ENCODE measurements at regions not wholly inside any gene's neighbourhood (a gene's known extent, or its start where the extent isn't known, plus 50 kb on each side); places are given as distances from the start of the nearest gene placed in this dataset.
"Not testable (repeated sequence)": the region's sequence is repeated elsewhere in the genome, so short reads cannot be mapped to it uniquely, and the experiment has no call there.

DNA sequence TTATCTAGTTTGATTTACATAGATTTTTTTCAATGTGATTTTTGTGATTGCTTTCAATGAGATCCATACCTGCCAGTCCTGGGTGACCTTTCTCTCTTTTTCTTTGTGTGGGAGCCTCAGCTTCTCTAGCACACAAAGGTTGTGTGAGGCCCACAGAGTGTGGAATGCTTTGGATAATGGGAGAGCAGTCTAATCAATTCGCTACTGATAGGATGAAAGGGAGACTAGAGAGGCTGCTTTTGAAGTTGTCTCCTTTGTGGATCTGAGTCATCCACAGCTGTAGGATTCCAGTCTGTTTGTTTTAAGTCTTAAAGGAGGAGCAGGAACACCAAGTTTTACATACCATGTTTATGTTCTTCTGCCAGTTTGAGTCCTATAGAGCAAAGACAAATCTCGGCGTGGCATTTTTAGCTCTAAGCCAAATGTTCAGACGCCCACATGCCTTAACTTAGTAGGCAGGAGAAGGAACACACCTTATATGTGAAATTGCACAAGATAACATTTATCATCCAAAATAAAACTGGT, 330.0 kb downstream of the ARL4A start:
- H3K36me3 ChIP-seq (replicated peaks in 1 of 2) = no peaks in the 10 kb centered on the region
- 40 to 68% (median 58%) methylated on average over 4 of the region's 4 CpGs for WGBS, 4 donors
- H3K27ac ChIP-seq = no peak overlapping the region
- no peak for TF ChIP-seq POLR2A (IDR thresholded peaks at IDR 0.05)
- TF ChIP-seq, protein P1, sequence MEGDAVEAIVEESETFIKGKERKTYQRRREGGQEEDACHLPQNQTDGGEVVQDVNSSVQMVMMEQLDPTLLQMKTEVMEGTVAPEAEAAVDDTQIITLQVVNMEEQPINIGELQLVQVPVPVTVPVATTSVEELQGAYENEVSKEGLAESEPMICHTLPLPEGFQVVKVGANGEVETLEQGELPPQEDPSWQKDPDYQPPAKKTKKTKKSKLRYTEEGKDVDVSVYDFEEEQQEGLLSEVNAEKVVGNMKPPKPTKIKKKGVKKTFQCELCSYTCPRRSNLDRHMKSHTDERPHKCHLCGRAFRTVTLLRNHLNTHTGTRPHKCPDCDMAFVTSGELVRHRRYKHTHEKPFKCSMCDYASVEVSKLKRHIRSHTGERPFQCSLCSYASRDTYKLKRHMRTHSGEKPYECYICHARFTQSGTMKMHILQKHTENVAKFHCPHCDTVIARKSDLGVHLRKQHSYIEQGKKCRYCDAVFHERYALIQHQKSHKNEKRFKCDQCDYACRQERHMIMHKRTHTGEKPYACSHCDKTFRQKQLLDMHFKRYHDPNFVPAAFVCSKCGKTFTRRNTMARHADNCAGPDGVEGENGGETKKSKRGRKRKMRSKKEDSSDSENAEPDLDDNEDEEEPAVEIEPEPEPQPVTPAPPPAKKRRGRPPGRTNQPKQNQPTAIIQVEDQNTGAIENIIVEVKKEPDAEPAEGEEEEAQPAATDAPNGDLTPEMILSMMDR (IDR thresholded peaks at IDR 0.05) = no peak
- H3K9me3 ChIP-seq (replicated peaks in 1 of 3) = no peaks in the 10 kb centered on the region
- H3K4me3 ChIP-seq = no peak overlapping the region
- no peaks in the 10 kb centered on the region for H3K27me3 ChIP-seq
- H3K4me1 ChIP-seq (replicated peaks in 1 of 2) = no peaks in the 10 kb centered on the region
- intact Hi-C loops (cut with DNase I) = no loop called here
- DNase-seq = no peak

DNA sequence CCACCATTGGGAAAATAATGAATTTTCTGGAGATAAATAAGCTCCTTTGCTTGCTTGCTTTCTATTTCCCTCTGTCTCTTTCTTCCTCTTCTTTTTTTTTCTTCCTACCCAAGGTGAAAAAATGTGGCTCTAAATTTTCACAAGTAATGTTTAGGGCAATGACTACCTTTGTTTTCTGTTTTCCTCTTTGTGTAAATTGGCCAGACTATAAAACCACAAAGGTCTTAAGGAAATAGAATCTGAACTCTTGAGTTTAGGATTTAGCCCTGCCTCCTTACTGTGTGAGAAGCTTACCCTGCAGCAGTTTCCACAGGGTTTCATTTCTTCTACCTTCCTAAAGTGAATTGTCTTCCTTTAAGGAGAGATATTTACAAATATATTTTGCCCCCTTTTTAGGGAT, 330.4 kb downstream of the ARL4A start:
- Histone ChIP-seq H3K36me3 (replicated peaks in 1 of 2) (no peaks in the 10 kb centered on the region), H3K4me1 (replicated peaks in 1 of 2) (no peaks in the 10 kb centered on the region), H3K27ac (no peak overlapping the region), H3K27me3 (no peaks in the 10 kb centered on the region), H3K9me3 (replicated peaks in 1 of 3) (no peaks in the 10 kb centered on the region), H3K4me3 (no peak overlapping the region)
- intact Hi-C loops (cut with DNase I) = no loop called here
- no peak for DNase-seq
- TF ChIP-seq POLR2A (IDR thresholded peaks at IDR 0.05) = no peak
- TF ChIP-seq, protein P1 (IDR thresholded peaks at IDR 0.05) = no peak

DNA sequence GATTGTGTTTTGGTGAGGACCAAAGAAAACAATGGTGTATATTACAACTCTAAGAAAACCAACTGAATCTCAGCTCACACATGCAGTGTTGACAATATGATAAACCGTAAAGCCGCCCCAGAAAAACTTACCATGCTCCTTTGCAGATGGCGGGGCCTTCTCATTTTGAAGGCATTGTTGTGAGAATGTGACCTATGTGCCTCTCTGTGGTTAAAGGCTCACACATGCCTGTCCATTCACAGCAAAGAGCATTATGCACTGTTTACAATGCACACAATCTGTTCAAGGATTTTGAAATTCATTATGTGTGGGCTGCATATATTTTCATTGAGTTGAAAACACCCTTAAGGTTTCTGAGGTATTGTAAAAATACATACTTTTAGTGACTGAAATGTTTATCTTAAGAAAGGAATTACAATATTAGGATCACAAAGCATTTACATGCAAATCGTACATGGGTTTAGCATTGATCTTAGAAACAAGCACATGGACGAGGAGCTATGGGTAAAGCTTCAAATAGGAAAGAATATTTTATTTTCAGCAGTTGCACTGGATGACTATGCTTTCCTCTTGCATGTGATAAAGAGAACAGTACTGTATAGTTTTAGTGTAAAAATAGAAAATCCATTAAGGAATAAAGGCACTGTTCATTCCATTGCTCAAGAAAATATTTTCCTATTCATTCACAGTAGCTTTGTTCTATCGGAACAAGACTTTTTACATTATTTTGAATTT, 334.3 kb downstream of the ARL4A start:
- intact Hi-C loops (cut with DNase I) = no loop called here

DNA sequence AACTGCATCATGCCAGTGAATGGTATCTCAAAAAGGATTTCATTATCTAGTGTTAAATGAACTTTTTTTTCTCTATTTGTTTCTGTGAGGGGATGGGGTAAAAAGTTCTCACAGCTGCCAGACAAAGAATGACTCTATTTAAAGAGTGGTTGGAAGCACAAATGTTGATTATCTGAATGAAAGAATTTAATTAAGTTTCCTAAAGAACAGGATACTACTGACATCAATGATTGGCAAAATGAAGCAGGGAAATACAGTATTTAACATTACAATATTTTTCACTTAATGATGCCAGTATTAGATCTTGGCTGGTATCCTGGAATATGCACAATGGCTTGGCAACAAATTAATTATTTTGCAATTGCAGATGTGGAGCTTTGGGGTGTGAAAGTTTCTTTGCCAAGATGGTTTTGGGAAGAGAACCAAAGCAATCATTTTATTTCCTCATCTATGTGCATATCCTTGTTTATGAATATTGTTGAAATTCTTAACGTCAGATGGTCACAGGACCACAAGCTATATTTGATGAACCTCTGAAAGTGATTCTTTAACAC, 336.8 kb downstream of the ARL4A start:
- WGBS, 4 donors = 52 to 77% (median 69%) methylated on average over 1 of the region's 1 CpG
- no peak overlapping the region for H3K27ac ChIP-seq

More for the DNA sequence above, 334.3 kb downstream of the ARL4A start:
- no peak for DNase-seq
- Histone ChIP-seq H3K27me3 (no peaks in the 10 kb centered on the region), H3K4me3 (no peak overlapping the region), H3K9me3 (replicated peaks in 1 of 3) (no peaks in the 10 kb centered on the region), H3K36me3 (replicated peaks in 1 of 2) (no peaks in the 10 kb centered on the region), H3K27ac (no peak overlapping the region), H3K4me1 (replicated peaks in 1 of 2) (no peaks in the 10 kb centered on the region)
- no peak for TF ChIP-seq POLR2A (IDR thresholded peaks at IDR 0.05)
- TF ChIP-seq, protein P1 (IDR thresholded peaks at IDR 0.05) = no peak
- 82 to 88% (median 83%) methylated on average over 6 of the region's 6 CpGs for WGBS, 4 donors

DNA sequence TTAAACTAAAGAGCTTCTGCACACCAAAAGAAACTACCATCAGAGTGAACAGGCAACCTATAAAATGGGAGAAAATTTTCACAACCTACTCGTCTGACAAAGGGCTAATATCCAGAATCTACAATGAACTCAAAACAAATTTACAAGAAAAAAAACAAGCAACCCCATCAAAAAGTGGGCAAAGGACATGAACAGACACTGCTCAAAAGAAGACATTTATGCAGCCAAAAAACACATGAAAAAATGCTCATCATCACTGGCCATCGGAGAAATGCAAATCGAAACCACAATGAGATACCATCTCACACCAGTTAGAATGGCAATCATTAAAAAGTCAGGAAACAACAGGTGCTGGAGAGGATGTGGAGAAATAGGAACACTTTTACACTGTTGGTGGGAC, 337.6 kb downstream of the ARL4A start:
- H3K9me3 ChIP-seq (replicated peaks in 1 of 3); H3K4me3 ChIP-seq; DNase-seq; H3K27ac ChIP-seq; H3K27me3 ChIP-seq; H3K4me1 ChIP-seq (replicated peaks in 1 of 2); H3K36me3 ChIP-seq (replicated peaks in 1 of 2); intact Hi-C loops (cut with DNase I): not testable (repeated sequence)
- WGBS, 4 donors = 86 to 92% (median 88%) methylated on average over 3 of the region's 3 CpGs

More for the DNA sequence above, 336.8 kb downstream of the ARL4A start:
- Histone ChIP-seq H3K36me3 (replicated peaks in 1 of 2) (no peaks in the 10 kb centered on the region), H3K4me1 (replicated peaks in 1 of 2) (no peaks in the 10 kb centered on the region), H3K9me3 (replicated peaks in 1 of 3) (no peaks in the 10 kb centered on the region), H3K4me3 (no peak overlapping the region), H3K27me3 (no peaks in the 10 kb centered on the region)
- intact Hi-C loops (cut with DNase I) = no loop called here
- no peak for DNase-seq
- no peak for TF ChIP-seq POLR2A (IDR thresholded peaks at IDR 0.05)
- TF ChIP-seq, protein P1 (IDR thresholded peaks at IDR 0.05) = no peak
